Head of caudate nucleus (tissue), 42 donors: ENCODE measurements at regions not wholly inside any gene's neighbourhood (a gene's known extent, or its start where the extent isn't known, plus 50 kb on each side); places are given as distances from the start of the nearest gene placed in this dataset.

Experiments used
- DNase-seq, 42 donors: peaks; one replicate each; pipeline versions ENCODE4 v3.0.0 to v3.0.0-alpha.2; 2020 to 2021; ENCODE audit warnings: mixed read lengths in 7 of 42
- intact Hi-C: fragments of 100-400 bp; cut with DNase I; formaldehyde crosslinking; loops from one replicate; pipeline ENCODE4 v1.15.0; 2022

GRCh38 chr6:104623052-104623690 lies 236.5 kb downstream of the HACE1 start:
- intact Hi-C loops, result no loop called here
- DNase-seq, result peak in 27 of 42 donors; percentile 4 to 55 (median 24)

- no peak for DNase-seq
- intact Hi-C loops, result no loop called here
Measured at GRCh38 chr6:104621396-104621795, 238.3 kb downstream of the HACE1 start.

- intact Hi-C loops, result no loop called here
- DNase-seq, result peak in 1 of 42 donors; percentile 11
Measured at GRCh38 chr6:104617591-104617990, 242.1 kb downstream of the HACE1 start.

- intact Hi-C loops, result no loop called here
- no peak for DNase-seq
Measured at GRCh38 chr6:104614394-104614793, 245.3 kb downstream of the HACE1 start.

GRCh38 chr6:104613416-104614001 lies 246.2 kb downstream of the HACE1 start:
- intact Hi-C loops, result no loop called here
- DNase-seq, result no peak

- DNase-seq, result no peak
- intact Hi-C loops, result no loop called here
Measured at GRCh38 chr6:104612541-104612940, 247.2 kb downstream of the HACE1 start.

- intact Hi-C loops, result no loop called here
Measured at GRCh38 chr6:104608101-104608500, 251.6 kb downstream of the HACE1 start.

GRCh38 chr6:104607501-104607900 lies 252.2 kb downstream of the HACE1 start:
- DNase-seq, result no peak
- intact Hi-C loops, result no loop called here

More at GRCh38 chr6:104608101-104608500, 251.6 kb downstream of the HACE1 start:
- no peak for DNase-seq

GRCh38 chr6:104606361-104606760 lies 253.4 kb downstream of the HACE1 start:
- intact Hi-C loops, result no loop called here
- peak in 1 of 42 donors; percentile 12 for DNase-seq

GRCh38 chr6:104604685-104605084 lies 255.0 kb downstream of the HACE1 start:
- DNase-seq, result no peak
- intact Hi-C loops, result no loop called here

GRCh38 chr6:104603108-104603745 lies 256.5 kb downstream of the HACE1 start:
- peak in 7 of 42 donors; percentile 16 to 56 (median 19) for DNase-seq
- intact Hi-C loops, result no loop called here

GRCh38 chr6:104601721-104602120 lies 258.0 kb downstream of the HACE1 start:
- DNase-seq, result no peak
- intact Hi-C loops, result no loop called here

- intact Hi-C loops, result no loop called here
- DNase-seq, result no peak
Measured at GRCh38 chr6:104601131-104601651, 258.5 kb downstream of the HACE1 start.

GRCh38 chr6:104600639-104600931 lies 259.1 kb downstream of the HACE1 start:
- intact Hi-C loops, result no loop called here
- DNase-seq, result no peak

GRCh38 chr6:104599821-104600638 lies 259.7 kb downstream of the HACE1 start:
- DNase-seq, result no peak
- intact Hi-C loops, result no loop called here

GRCh38 chr6:104597541-104598050 lies 262.1 kb downstream of the HACE1 start:
- intact Hi-C loops, result no loop called here
- no peak for DNase-seq

- intact Hi-C loops, result no loop called here
- peak in 16 of 42 donors; percentile 14 to 72 (median 24) for DNase-seq
Measured at GRCh38 chr6:104596091-104596490, 263.6 kb downstream of the HACE1 start.

GRCh38 chr6:104595311-104595820 lies 264.4 kb downstream of the HACE1 start:
- peak in 13 of 42 donors; percentile 16 to 74 (median 38) for DNase-seq
- intact Hi-C loops, result no loop called here
